Activated T-helper 2 cell treated with anti-CD3 and anti-CD28 coated beads, Interferon-gamma antibody, Interleukin-2, Interleukin-4, amounts not matched to agents 10 μg/mL and 5 μg/mL and 100 μg/mL, durations not matched to agents 14 hours and 24 hours and 36 hours (primary cell): ENCODE measurements at regions not wholly inside any gene's neighbourhood (a gene's known extent, or its start where the extent isn't known, plus 50 kb on each side); places are given as distances from the start of the nearest gene placed in this dataset.

Experiments
- DNase-seq: peaks from one replicate; pipeline ENCODE4 v3.0.0; 2021; ENCODE audit warnings: low spot score
- H3K27ac Mint-ChIP-seq: one replicate; pipeline ENCODE4 v1.8.0; 2021; ENCODE audit warnings: mixed read lengths
- H3K27me3 Mint-ChIP-seq: one replicate; pipeline ENCODE4 v1.8.0; 2021; ENCODE audit warnings: low read depth, mixed read lengths
- H3K36me3 Mint-ChIP-seq: one replicate; pipeline ENCODE4 v1.8.0; 2021; ENCODE audit warnings: low read depth, mixed read lengths
- H3K4me1 Mint-ChIP-seq: one replicate; pipeline ENCODE4 v1.8.0; 2021; ENCODE audit warnings: low read depth, mixed read lengths
- H3K4me3 Mint-ChIP-seq: one replicate; pipeline ENCODE4 v1.8.0; 2021; ENCODE audit warnings: low read depth, mild to moderate bottlenecking, moderate library complexity, mixed read lengths
- H3K9me3 Mint-ChIP-seq: one replicate; pipeline ENCODE4 v1.8.0; 2021; ENCODE audit warnings: mixed read lengths
- intact Hi-C: fragments of 100-400 bp; cut with micrococcal nuclease; formaldehyde crosslinking; loops from one replicate; pipeline ENCODE4 v1.15.1; 2023

- no peak for DNase-seq
- no peaks in the 10 kb centered on the region for H3K27me3 Mint-ChIP-seq
- H3K4me3 Mint-ChIP-seq = no peak overlapping the region
- H3K4me1 Mint-ChIP-seq = no peaks in the 10 kb centered on the region
- no peaks in the 10 kb centered on the region for H3K36me3 Mint-ChIP-seq
- H3K27ac Mint-ChIP-seq = no peak overlapping the region
- no peaks in the 10 kb centered on the region for H3K9me3 Mint-ChIP-seq
- intact Hi-C loops = no loop called here
Measured at GRCh38 chr5:74363603-74364205, 276.8 kb downstream of the ENC1 start.

GRCh38 chr5:74361406-74362358 is 278.8 kb downstream of the ENC1 start:
- intact Hi-C loops = no loop called here
- no peak overlapping the region for H3K4me3 Mint-ChIP-seq
- no peaks in the 10 kb centered on the region for H3K9me3 Mint-ChIP-seq

GRCh38 chr5:74360535-74361210 is 279.9 kb downstream of the ENC1 start:
- intact Hi-C loops = no loop called here
- Mint-ChIP-seq H3K4me1 (no peaks in the 10 kb centered on the region), H3K27me3 (no peaks in the 10 kb centered on the region), H3K27ac (no peak overlapping the region), H3K9me3 (no peaks in the 10 kb centered on the region), H3K36me3 (no peaks in the 10 kb centered on the region), H3K4me3 (no peak overlapping the region)
- DNase-seq = no peak

More at GRCh38 chr5:74361406-74362358, 278.8 kb downstream of the ENC1 start:
- DNase-seq = no peak
- Mint-ChIP-seq H3K27ac (no peak overlapping the region), H3K27me3 (no peaks in the 10 kb centered on the region), H3K4me1 (no peaks in the 10 kb centered on the region), H3K36me3 (no peaks in the 10 kb centered on the region)

GRCh38 chr5:74357827-74358226 is 282.7 kb downstream of the ENC1 start:
- H3K4me3 Mint-ChIP-seq = no peak overlapping the region
- DNase-seq = no peak
- no peaks in the 10 kb centered on the region for H3K4me1 Mint-ChIP-seq
- H3K9me3 Mint-ChIP-seq = no peaks in the 10 kb centered on the region
- H3K36me3 Mint-ChIP-seq = no peaks in the 10 kb centered on the region
- H3K27ac Mint-ChIP-seq = no peak overlapping the region
- intact Hi-C loops = no loop called here
- no peaks in the 10 kb centered on the region for H3K27me3 Mint-ChIP-seq

- no peak overlapping the region for H3K27ac Mint-ChIP-seq
- no peaks in the 10 kb centered on the region for H3K9me3 Mint-ChIP-seq
- no peak overlapping the region for H3K4me3 Mint-ChIP-seq
Measured at GRCh38 chr5:74356009-74356695, 284.4 kb downstream of the ENC1 start.

GRCh38 chr5:74355041-74355824 is 285.3 kb downstream of the ENC1 start:
- H3K36me3 Mint-ChIP-seq = no peaks in the 10 kb centered on the region
- no peaks in the 10 kb centered on the region for H3K4me1 Mint-ChIP-seq
- DNase-seq = no peak
- intact Hi-C loops = no loop called here
- H3K9me3 Mint-ChIP-seq = no peaks in the 10 kb centered on the region
- no peak overlapping the region for H3K4me3 Mint-ChIP-seq
- no peak overlapping the region for H3K27ac Mint-ChIP-seq
- no peaks in the 10 kb centered on the region for H3K27me3 Mint-ChIP-seq

More at GRCh38 chr5:74356009-74356695, 284.4 kb downstream of the ENC1 start:
- H3K4me1 Mint-ChIP-seq = no peaks in the 10 kb centered on the region
- no peak for DNase-seq
- H3K27me3 Mint-ChIP-seq = no peaks in the 10 kb centered on the region
- intact Hi-C loops = no loop called here
- H3K36me3 Mint-ChIP-seq = no peaks in the 10 kb centered on the region

- intact Hi-C loops = no loop called here
- Mint-ChIP-seq H3K27ac (no peak overlapping the region), H3K4me3 (no peak overlapping the region), H3K4me1 (no peaks in the 10 kb centered on the region), H3K9me3 (no peaks in the 10 kb centered on the region), H3K36me3 (no peaks in the 10 kb centered on the region), H3K27me3 (no peaks in the 10 kb centered on the region)
- DNase-seq = no peak
Measured at GRCh38 chr5:74352256-74352655, 288.3 kb downstream of the ENC1 start.

- peaks cover 9% of the 10 kb centered on the region for H3K27me3 Mint-ChIP-seq
- no peak overlapping the region for H3K4me3 Mint-ChIP-seq
- no peaks in the 10 kb centered on the region for H3K36me3 Mint-ChIP-seq
- intact Hi-C loops = no loop called here
- DNase-seq = no peak
- peaks cover 7% of the 10 kb centered on the region for H3K9me3 Mint-ChIP-seq
- H3K4me1 Mint-ChIP-seq = no peaks in the 10 kb centered on the region
- no peak overlapping the region for H3K27ac Mint-ChIP-seq
Measured at GRCh38 chr5:74342948-74343682, 297.4 kb downstream of the ENC1 start.

GRCh38 chr5:74342182-74342581 is 298.3 kb downstream of the ENC1 start:
- H3K4me1 Mint-ChIP-seq = no peaks in the 10 kb centered on the region
- no peak overlapping the region for H3K27ac Mint-ChIP-seq
- no peaks in the 10 kb centered on the region for H3K36me3 Mint-ChIP-seq
- H3K27me3 Mint-ChIP-seq = peaks cover 17% of the 10 kb centered on the region
- H3K9me3 Mint-ChIP-seq = peaks cover 7% of the 10 kb centered on the region
- no peak for DNase-seq
- H3K4me3 Mint-ChIP-seq = no peak overlapping the region
- intact Hi-C loops = no loop called here

- no peak for DNase-seq
- Mint-ChIP-seq H3K27ac (no peak overlapping the region), H3K4me1 (no peaks in the 10 kb centered on the region), H3K36me3 (no peaks in the 10 kb centered on the region), H3K27me3 (peaks cover 20% of the 10 kb centered on the region), H3K4me3 (no peak overlapping the region), H3K9me3 (peaks cover 6% of the 10 kb centered on the region)
- intact Hi-C loops = no loop called here
Measured at GRCh38 chr5:74341221-74341620, 299.3 kb downstream of the ENC1 start.

GRCh38 chr5:74340476-74340875 is 300.1 kb downstream of the ENC1 start:
- no peak for DNase-seq
- Mint-ChIP-seq H3K4me1 (no peaks in the 10 kb centered on the region), H3K36me3 (no peaks in the 10 kb centered on the region), H3K27me3 (peaks cover 20% of the 10 kb centered on the region), H3K27ac (no peak overlapping the region), H3K4me3 (no peak overlapping the region), H3K9me3 (no peaks in the 10 kb centered on the region)
- intact Hi-C loops = no loop called here
